Mesendoderm (in vitro differentiated cells): ENCODE measurements at regions not wholly inside any gene's neighbourhood (a gene's known extent, or its start where the extent isn't known, plus 50 kb on each side); places are given as distances from the start of the nearest gene placed in this dataset.

ENCODE experiments used
- DNase-seq: peaks from one replicate; pipeline ENCODE4 v3.0.0; 2013
- H2AK5ac ChIP-seq: 2 replicates; pipeline ENCODE4 v1.6.1; 2013; ENCODE audit warnings: low read length, inconsistent platforms
- H2BK120ac ChIP-seq: 2 replicates; pipeline ENCODE4 v1.6.1; 2013; ENCODE audit warnings: low read depth, mild to moderate bottlenecking, low read length, moderate library complexity, mixed read lengths
- H2BK15ac ChIP-seq: replicated peaks from 2 replicates; pipeline ENCODE4 v1.6.1; 2013; ENCODE audit warnings: low read depth, mild to moderate bottlenecking, moderate library complexity
- H2BK5ac ChIP-seq: 2 replicates; pipeline ENCODE4 v1.6.1; 2013; ENCODE audit warnings: low read length, inconsistent platforms
- H3K18ac ChIP-seq: 2 replicates; pipeline ENCODE4 v1.6.1; 2013; ENCODE audit warnings: mild to moderate bottlenecking, low read length, mixed read lengths
- H3K23ac ChIP-seq: one replicate; pipeline ENCODE4 v1.6.1; 2013; ENCODE audit warnings: low read length
- H3K27ac ChIP-seq: 2 replicates; pipeline ENCODE4 v1.5.1; 2013; ENCODE audit warnings: low read depth, mild to moderate bottlenecking, inconsistent platforms, low read length, moderate library complexity
- H3K27me3 ChIP-seq: 2 replicates; pipeline ENCODE4 v1.6.1; 2013; ENCODE audit warnings: low read length, control low read depth, mild to moderate bottlenecking, inconsistent platforms; ENCODE audit not compliant: insufficient read depth, poor library complexity
- H3K36me3 ChIP-seq: 2 replicates; pipeline ENCODE4 v1.6.1; 2013; ENCODE audit warnings: low read length, inconsistent platforms; ENCODE audit not compliant: control insufficient read depth, insufficient read depth
- H3K4ac ChIP-seq: one replicate; pipeline ENCODE4 v1.6.1; 2013; ENCODE audit warnings: low read depth, mild to moderate bottlenecking, low read length, moderate library complexity
- H3K4me1 ChIP-seq: 2 replicates; pipeline ENCODE4 v1.6.1; 2013; ENCODE audit warnings: low read depth, low read length, inconsistent platforms; ENCODE audit not compliant: control insufficient read depth
- H3K4me2 ChIP-seq: 2 replicates; pipeline ENCODE4 v1.6.1; 2013; ENCODE audit warnings: low read length
- H3K4me3 ChIP-seq: 2 replicates; pipeline ENCODE4 v1.5.1; 2013; ENCODE audit warnings: mild to moderate bottlenecking, low read length
- H3K56ac ChIP-seq: one replicate; pipeline ENCODE4 v1.6.1; 2013; ENCODE audit warnings: low read length
- H3K79me1 ChIP-seq: 2 replicates; pipeline ENCODE4 v1.6.1; 2013; ENCODE audit warnings: low read length, inconsistent platforms
- H3K79me2 ChIP-seq: 2 replicates; pipeline ENCODE4 v1.6.1; 2013; ENCODE audit warnings: mild to moderate bottlenecking, low read length; ENCODE audit not compliant: control insufficient read depth, insufficient read depth
- H3K9ac ChIP-seq: 2 replicates; pipeline ENCODE4 v1.6.1; 2013; ENCODE audit warnings: low read length, inconsistent platforms
- H4K5ac ChIP-seq: one replicate; pipeline ENCODE4 v1.6.1; 2013; ENCODE audit warnings: low read length
- H4K8ac ChIP-seq: one replicate; pipeline ENCODE4 v1.6.1; 2013; ENCODE audit warnings: low read depth, mild to moderate bottlenecking, control low read depth, low read length, moderate library complexity
- WGBS: extraction: QIAGEN DNeasy Blood & Tissue Kit; methylation state at CpG from one replicate; pipeline ENCODE4 v1.1.7; 2013; ENCODE audit warnings: low lambda C conversion rate, missing lambda C conversion rate; ENCODE audit not compliant: insufficient coverage; ENCODE audit errors: extremely low coverage; 5-methylcytosine and 5-hydroxymethylcytosine counted together

GRCh38 chr1:195012995-195013394 lies 1595.2 kb downstream of the KCNT2 start:
- Histone ChIP-seq H3K36me3 (no peaks in the 10 kb centered on the region), H3K27me3 (no peaks in the 10 kb centered on the region), H3K4me1 (no peaks in the 10 kb centered on the region), H2BK15ac (no peak overlapping the region), H3K23ac (no peak overlapping the region), H3K79me1 (no peaks in the 10 kb centered on the region), H3K79me2 (no peaks in the 10 kb centered on the region), H2BK5ac (no peak overlapping the region), H3K4me3 (no peak overlapping the region), H3K56ac (no peak overlapping the region), H4K5ac (no peak overlapping the region), H4K8ac (no peak overlapping the region), H3K4ac (no peak overlapping the region), H3K9ac (no peak overlapping the region), H2BK120ac (no peak overlapping the region), H2AK5ac (no peak overlapping the region), H3K27ac (no peak overlapping the region), H3K18ac (no peak overlapping the region), H3K4me2 (no peak overlapping the region)
- no peak for DNase-seq
- no CpG with 5 or more reads among the region's 5 CpGs for WGBS

GRCh38 chr1:195005338-195005737 lies 1602.9 kb downstream of the KCNT2 start:
- Histone ChIP-seq H3K4ac (no peak overlapping the region), H2BK5ac (no peak overlapping the region), H3K36me3 (no peaks in the 10 kb centered on the region), H2BK15ac (no peak overlapping the region), H3K79me1 (no peaks in the 10 kb centered on the region), H3K79me2 (no peaks in the 10 kb centered on the region), H2BK120ac (no peak overlapping the region), H3K4me3 (no peak overlapping the region), H3K4me2 (no peak overlapping the region), H3K4me1 (no peaks in the 10 kb centered on the region), H3K18ac (no peak overlapping the region), H3K9ac (no peak overlapping the region), H3K23ac (no peak overlapping the region), H4K8ac (no peak overlapping the region), H3K56ac (no peak overlapping the region), H4K5ac (no peak overlapping the region), H3K27me3 (no peaks in the 10 kb centered on the region), H3K27ac (no peak overlapping the region), H2AK5ac (no peak overlapping the region)
- WGBS, result no CpG with 5 or more reads among the region's 3 CpGs
- DNase-seq, result no peak

GRCh38 chr1:194990483-194990882 lies 1617.8 kb downstream of the KCNT2 start:
- no peak overlapping the region for H2BK5ac ChIP-seq
- no CpG with 5 or more reads among the region's 2 CpGs for whole genome bisulfite sequencing
- H3K9ac ChIP-seq, result no peak overlapping the region
- no peak overlapping the region for H3K4me2 ChIP-seq
- no peaks in the 10 kb centered on the region for H3K27me3 ChIP-seq
- H2AK5ac ChIP-seq, result no peak overlapping the region
- H2BK120ac ChIP-seq, result no peak overlapping the region
- H3K56ac ChIP-seq, result no peak overlapping the region
- no peak overlapping the region for H3K23ac ChIP-seq
- no peak overlapping the region for H3K18ac ChIP-seq
- no peak overlapping the region for H4K5ac ChIP-seq
- H4K8ac ChIP-seq, result no peak overlapping the region
- no peaks in the 10 kb centered on the region for H3K36me3 ChIP-seq
- H3K4ac ChIP-seq, result no peak overlapping the region
- H3K4me3 ChIP-seq, result no peak overlapping the region
- H3K79me1 ChIP-seq, result no peaks in the 10 kb centered on the region
- no peaks in the 10 kb centered on the region for H3K79me2 ChIP-seq
- no peak for DNase-seq
- no peaks in the 10 kb centered on the region for H3K4me1 ChIP-seq
- H3K27ac ChIP-seq, result no peak overlapping the region
- H2BK15ac ChIP-seq, result no peak overlapping the region

GRCh38 chr1:194975913-194976312 lies 1632.3 kb downstream of the KCNT2 start:
- H2BK5ac ChIP-seq, result no peak overlapping the region
- no CpG with 5 or more reads among the region's 1 CpG for WGBS
- no peak for DNase-seq

GRCh38 chr1:194968916-194969315 lies 1639.3 kb downstream of the KCNT2 start:
- Histone ChIP-seq H3K27ac (no peak overlapping the region), H3K4ac (no peak overlapping the region), H3K23ac (no peak overlapping the region), H3K56ac (no peak overlapping the region), H3K36me3 (no peaks in the 10 kb centered on the region), H4K5ac (no peak overlapping the region), H3K4me1 (no peaks in the 10 kb centered on the region), H2BK5ac (no peak overlapping the region), H3K4me2 (no peak overlapping the region), H3K9ac (no peak overlapping the region), H3K4me3 (no peak overlapping the region), H2BK120ac (no peak overlapping the region), H2AK5ac (no peak overlapping the region), H3K18ac (no peak overlapping the region), H3K27me3 (no peaks in the 10 kb centered on the region), H3K79me2 (no peaks in the 10 kb centered on the region), H4K8ac (no peak overlapping the region), H3K79me1 (no peaks in the 10 kb centered on the region), H2BK15ac (no peak overlapping the region)
- DNase-seq, result no peak
- WGBS, result no CpG with 5 or more reads among the region's 1 CpG

More at GRCh38 chr1:194975913-194976312, 1632.3 kb downstream of the KCNT2 start:
- no peak overlapping the region for H3K4me3 ChIP-seq
- no peaks in the 10 kb centered on the region for H3K4me1 ChIP-seq
- H3K79me2 ChIP-seq, result no peaks in the 10 kb centered on the region
- H3K27ac ChIP-seq, result no peak overlapping the region
- no peak overlapping the region for H3K56ac ChIP-seq
- H4K8ac ChIP-seq, result no peak overlapping the region
- H3K18ac ChIP-seq, result no peak overlapping the region
- no peak overlapping the region for H2BK120ac ChIP-seq
- H2AK5ac ChIP-seq, result no peak overlapping the region
- H2BK15ac ChIP-seq, result no peak overlapping the region
- no peaks in the 10 kb centered on the region for H3K79me1 ChIP-seq
- no peak overlapping the region for H3K4me2 ChIP-seq
- no peak overlapping the region for H3K4ac ChIP-seq
- no peaks in the 10 kb centered on the region for H3K27me3 ChIP-seq
- no peak overlapping the region for H3K9ac ChIP-seq
- no peak overlapping the region for H4K5ac ChIP-seq
- no peaks in the 10 kb centered on the region for H3K36me3 ChIP-seq
- no peak overlapping the region for H3K23ac ChIP-seq

GRCh38 chr1:194959795-194960194 lies 1648.4 kb downstream of the KCNT2 start:
- Histone ChIP-seq H3K23ac (no peak overlapping the region), H2BK15ac (no peak overlapping the region), H3K56ac (no peak overlapping the region), H3K79me1 (no peaks in the 10 kb centered on the region), H3K9ac (no peak overlapping the region), H3K27me3 (no peaks in the 10 kb centered on the region), H4K8ac (no peak overlapping the region), H3K18ac (no peak overlapping the region), H4K5ac (no peak overlapping the region), H3K4me3 (no peak overlapping the region), H2AK5ac (no peak overlapping the region), H3K27ac (no peak overlapping the region), H2BK5ac (no peak overlapping the region), H3K4me1 (no peaks in the 10 kb centered on the region), H3K36me3 (no peaks in the 10 kb centered on the region), H3K4me2 (no peak overlapping the region), H3K79me2 (no peaks in the 10 kb centered on the region), H3K4ac (no peak overlapping the region), H2BK120ac (no peak overlapping the region)
- WGBS, result no CpG with 5 or more reads among the region's 1 CpG
- DNase-seq, result no peak
